HepG2 (cell line): ENCODE measurements at regions not wholly inside any gene's neighbourhood (a gene's known extent, or its start where the extent isn't known, plus 50 kb on each side); places are given as distances from the start of the nearest gene placed in this dataset.

Experiments
- ERF ChIP-seq: IDR thresholded peaks from 2 replicates; pipeline ENCODE4 v1.6.1; 2018; ENCODE audit warnings: missing biosample characterization, missing genetic modification reagents
- EZH2 ChIP-seq: conservative IDR thresholded peaks from 2 replicates; pipeline ENCODE4 v1.6.1; 2012; ENCODE audit warnings: mild to moderate bottlenecking, low read depth, low read length, moderate library complexity
- FOXJ3 ChIP-seq: sonication (generic); formaldehyde crosslinking; IDR thresholded peaks from 2 replicates; pipeline ENCODE4 v1.4.0; 2020; ENCODE audit warnings: missing genetic modification reagents, mild to moderate bottlenecking, borderline replicate concordance
- HMG20A ChIP-seq: IDR thresholded peaks from 2 replicates; pipeline ENCODE4 v1.6.1; 2016; ENCODE audit warnings: borderline replicate concordance
- KDM3A ChIP-seq: IDR thresholded peaks from 2 replicates; pipeline ENCODE4 v1.6.1; 2018; ENCODE audit warnings: low read depth, missing compliant biosample characterization
- NFKB2 ChIP-seq: sonication (generic); formaldehyde crosslinking; IDR thresholded peaks from 2 replicates; pipeline ENCODE4 v1.4.0; 2020; ENCODE audit warnings: missing genetic modification reagents, borderline replicate concordance
- ZFP36 ChIP-seq: fragments of 150-350 bp; IDR thresholded peaks from 2 replicates; pipeline ENCODE4 v1.6.1; 2018; ENCODE audit warnings: borderline replicate concordance, low read length, low read depth; ENCODE audit not compliant: partially characterized antibody
- ZNF567 ChIP-seq: sonication (generic); formaldehyde crosslinking; IDR thresholded peaks from 2 replicates; pipeline ENCODE4 v1.8.1; 2023; ENCODE audit warnings: mild to moderate bottlenecking, missing genetic modification reagents, borderline replicate concordance
- ZNF792 ChIP-seq: IDR thresholded peaks from 2 replicates; pipeline ENCODE4 v1.6.1; 2016
- TF ChIP-seq, protein P1 (sequence below): sonication (generic); formaldehyde crosslinking; IDR thresholded peaks from 2 replicates; pipeline ENCODE4 v1.9.0; 2021; ENCODE audit warnings: mild to moderate bottlenecking, missing genetic modification reagents
- TF ChIP-seq, protein P2 (sequence below): sonication (generic); formaldehyde crosslinking; IDR thresholded peaks from 2 replicates; pipeline ENCODE4 v1.5.0; 2020; ENCODE audit warnings: mild to moderate bottlenecking, missing genetic modification reagents
- TF ChIP-seq, protein P3 (sequence below): sonication (generic); formaldehyde crosslinking; IDR thresholded peaks from 2 replicates; pipeline ENCODE4; 2020; ENCODE audit warnings: missing genetic modification reagents, mild to moderate bottlenecking, borderline replicate concordance
- TF ChIP-seq, protein P4 (sequence below): sonication (generic); formaldehyde crosslinking; IDR thresholded peaks from 2 replicates; pipeline ENCODE4 v1.4.0; 2020; ENCODE audit warnings: missing genetic modification reagents
- TF ChIP-seq, protein P5 (sequence below): sonication (generic); formaldehyde crosslinking; IDR thresholded peaks from 2 replicates; pipeline ENCODE4 v1.4.0; 2020; ENCODE audit warnings: mild to moderate bottlenecking, missing genetic modification reagents

DNA sequence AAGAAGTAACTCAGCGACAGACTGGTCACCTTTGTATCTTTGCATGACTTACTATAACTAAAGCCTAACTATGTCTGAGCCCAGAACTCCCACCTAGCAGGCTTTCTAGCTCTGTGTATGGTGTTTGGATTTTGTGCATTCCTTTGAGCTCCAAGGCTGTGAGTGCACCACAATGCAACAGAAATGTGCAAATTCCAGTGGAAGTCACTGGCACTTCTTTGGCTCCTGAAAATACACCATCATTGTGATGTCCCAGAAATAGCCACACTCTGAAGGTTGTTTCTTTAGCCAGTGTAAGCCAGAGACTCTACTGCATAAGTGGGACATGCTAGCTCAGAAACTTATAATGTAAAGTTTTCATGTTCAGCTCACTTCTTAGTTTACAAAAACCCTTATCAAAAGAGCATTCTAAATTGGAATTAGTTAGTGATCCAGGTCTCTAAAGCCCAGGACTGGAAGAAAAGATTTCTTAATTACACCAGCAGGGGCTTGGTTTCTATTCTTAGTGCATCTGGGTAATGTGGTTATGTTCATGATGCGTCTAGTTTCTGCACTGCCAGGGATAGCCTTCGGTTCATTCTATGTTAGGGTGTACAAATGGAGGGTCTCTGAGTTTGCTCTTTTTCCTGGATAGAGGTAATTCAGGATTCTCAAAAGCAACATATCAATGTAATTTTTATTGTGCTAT is 1239.5 kb upstream of the ZEB2 start (continued):
- TF ChIP-seq, protein P1, sequence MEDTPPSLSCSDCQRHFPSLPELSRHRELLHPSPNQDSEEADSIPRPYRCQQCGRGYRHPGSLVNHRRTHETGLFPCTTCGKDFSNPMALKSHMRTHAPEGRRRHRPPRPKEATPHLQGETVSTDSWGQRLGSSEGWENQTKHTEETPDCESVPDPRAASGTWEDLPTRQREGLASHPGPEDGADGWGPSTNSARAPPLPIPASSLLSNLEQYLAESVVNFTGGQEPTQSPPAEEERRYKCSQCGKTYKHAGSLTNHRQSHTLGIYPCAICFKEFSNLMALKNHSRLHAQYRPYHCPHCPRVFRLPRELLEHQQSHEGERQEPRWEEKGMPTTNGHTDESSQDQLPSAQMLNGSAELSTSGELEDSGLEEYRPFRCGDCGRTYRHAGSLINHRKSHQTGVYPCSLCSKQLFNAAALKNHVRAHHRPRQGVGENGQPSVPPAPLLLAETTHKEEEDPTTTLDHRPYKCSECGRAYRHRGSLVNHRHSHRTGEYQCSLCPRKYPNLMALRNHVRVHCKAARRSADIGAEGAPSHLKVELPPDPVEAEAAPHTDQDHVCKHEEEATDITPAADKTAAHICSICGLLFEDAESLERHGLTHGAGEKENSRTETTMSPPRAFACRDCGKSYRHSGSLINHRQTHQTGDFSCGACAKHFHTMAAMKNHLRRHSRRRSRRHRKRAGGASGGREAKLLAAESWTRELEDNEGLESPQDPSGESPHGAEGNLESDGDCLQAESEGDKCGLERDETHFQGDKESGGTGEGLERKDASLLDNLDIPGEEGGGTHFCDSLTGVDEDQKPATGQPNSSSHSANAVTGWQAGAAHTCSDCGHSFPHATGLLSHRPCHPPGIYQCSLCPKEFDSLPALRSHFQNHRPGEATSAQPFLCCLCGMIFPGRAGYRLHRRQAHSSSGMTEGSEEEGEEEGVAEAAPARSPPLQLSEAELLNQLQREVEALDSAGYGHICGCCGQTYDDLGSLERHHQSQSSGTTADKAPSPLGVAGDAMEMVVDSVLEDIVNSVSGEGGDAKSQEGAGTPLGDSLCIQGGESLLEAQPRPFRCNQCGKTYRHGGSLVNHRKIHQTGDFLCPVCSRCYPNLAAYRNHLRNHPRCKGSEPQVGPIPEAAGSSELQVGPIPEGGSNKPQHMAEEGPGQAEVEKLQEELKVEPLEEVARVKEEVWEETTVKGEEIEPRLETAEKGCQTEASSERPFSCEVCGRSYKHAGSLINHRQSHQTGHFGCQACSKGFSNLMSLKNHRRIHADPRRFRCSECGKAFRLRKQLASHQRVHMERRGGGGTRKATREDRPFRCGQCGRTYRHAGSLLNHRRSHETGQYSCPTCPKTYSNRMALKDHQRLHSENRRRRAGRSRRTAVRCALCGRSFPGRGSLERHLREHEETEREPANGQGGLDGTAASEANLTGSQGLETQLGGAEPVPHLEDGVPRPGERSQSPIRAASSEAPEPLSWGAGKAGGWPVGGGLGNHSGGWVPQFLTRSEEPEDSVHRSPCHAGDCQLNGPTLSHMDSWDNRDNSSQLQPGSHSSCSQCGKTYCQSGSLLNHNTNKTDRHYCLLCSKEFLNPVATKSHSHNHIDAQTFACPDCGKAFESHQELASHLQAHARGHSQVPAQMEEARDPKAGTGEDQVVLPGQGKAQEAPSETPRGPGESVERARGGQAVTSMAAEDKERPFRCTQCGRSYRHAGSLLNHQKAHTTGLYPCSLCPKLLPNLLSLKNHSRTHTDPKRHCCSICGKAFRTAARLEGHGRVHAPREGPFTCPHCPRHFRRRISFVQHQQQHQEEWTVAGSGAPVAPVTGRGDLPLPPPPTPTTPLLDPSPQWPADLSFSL, result peak; percentile 67
- TF ChIP-seq FOXJ3 (CRISPR knock-in tag), result no peak
- TF ChIP-seq EZH2, result no peak
- TF ChIP-seq, protein P2, sequence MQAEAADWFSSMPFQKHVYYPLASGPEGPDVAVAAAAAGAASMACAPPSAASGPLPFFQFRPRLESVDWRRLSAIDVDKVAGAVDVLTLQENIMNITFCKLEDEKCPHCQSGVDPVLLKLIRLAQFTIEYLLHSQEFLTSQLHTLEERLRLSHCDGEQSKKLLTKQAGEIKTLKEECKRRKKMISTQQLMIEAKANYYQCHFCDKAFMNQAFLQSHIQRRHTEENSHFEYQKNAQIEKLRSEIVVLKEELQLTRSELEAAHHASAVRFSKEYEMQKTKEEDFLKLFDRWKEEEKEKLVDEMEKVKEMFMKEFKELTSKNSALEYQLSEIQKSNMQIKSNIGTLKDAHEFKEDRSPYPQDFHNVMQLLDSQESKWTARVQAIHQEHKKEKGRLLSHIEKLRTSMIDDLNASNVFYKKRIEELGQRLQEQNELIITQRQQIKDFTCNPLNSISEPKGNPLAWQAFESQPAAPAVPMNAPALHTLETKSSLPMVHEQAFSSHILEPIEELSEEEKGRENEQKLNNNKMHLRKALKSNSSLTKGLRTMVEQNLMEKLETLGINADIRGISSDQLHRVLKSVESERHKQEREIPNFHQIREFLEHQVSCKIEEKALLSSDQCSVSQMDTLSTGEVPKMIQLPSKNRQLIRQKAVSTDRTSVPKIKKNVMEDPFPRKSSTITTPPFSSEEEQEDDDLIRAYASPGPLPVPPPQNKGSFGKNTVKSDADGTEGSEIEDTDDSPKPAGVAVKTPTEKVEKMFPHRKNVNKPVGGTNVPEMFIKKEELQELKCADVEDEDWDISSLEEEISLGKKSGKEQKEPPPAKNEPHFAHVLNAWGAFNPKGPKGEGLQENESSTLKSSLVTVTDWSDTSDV (CRISPR knock-in tag), result no peak
- TF ChIP-seq NFKB2 (CRISPR knock-in tag), result no peak
- TF ChIP-seq, protein P3, sequence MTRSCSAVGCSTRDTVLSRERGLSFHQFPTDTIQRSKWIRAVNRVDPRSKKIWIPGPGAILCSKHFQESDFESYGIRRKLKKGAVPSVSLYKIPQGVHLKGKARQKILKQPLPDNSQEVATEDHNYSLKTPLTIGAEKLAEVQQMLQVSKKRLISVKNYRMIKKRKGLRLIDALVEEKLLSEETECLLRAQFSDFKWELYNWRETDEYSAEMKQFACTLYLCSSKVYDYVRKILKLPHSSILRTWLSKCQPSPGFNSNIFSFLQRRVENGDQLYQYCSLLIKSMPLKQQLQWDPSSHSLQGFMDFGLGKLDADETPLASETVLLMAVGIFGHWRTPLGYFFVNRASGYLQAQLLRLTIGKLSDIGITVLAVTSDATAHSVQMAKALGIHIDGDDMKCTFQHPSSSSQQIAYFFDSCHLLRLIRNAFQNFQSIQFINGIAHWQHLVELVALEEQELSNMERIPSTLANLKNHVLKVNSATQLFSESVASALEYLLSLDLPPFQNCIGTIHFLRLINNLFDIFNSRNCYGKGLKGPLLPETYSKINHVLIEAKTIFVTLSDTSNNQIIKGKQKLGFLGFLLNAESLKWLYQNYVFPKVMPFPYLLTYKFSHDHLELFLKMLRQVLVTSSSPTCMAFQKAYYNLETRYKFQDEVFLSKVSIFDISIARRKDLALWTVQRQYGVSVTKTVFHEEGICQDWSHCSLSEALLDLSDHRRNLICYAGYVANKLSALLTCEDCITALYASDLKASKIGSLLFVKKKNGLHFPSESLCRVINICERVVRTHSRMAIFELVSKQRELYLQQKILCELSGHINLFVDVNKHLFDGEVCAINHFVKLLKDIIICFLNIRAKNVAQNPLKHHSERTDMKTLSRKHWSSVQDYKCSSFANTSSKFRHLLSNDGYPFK (CRISPR knock-in tag), result no peak
- 0 out of 2 replicates have a peak, but pooled peaks have one; percentile 29 for TF ChIP-seq ZNF792 (CRISPR knock-in tag)
- no peak for TF ChIP-seq KDM3A (CRISPR knock-in tag)
- TF ChIP-seq ZNF567, result no peak
- TF ChIP-seq HMG20A (CRISPR knock-in tag), result 0 out of 2 replicates have a peak, but pooled peaks have one; percentile 58
- TF ChIP-seq, protein P4, sequence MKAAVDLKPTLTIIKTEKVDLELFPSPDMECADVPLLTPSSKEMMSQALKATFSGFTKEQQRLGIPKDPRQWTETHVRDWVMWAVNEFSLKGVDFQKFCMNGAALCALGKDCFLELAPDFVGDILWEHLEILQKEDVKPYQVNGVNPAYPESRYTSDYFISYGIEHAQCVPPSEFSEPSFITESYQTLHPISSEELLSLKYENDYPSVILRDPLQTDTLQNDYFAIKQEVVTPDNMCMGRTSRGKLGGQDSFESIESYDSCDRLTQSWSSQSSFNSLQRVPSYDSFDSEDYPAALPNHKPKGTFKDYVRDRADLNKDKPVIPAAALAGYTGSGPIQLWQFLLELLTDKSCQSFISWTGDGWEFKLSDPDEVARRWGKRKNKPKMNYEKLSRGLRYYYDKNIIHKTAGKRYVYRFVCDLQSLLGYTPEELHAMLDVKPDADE (CRISPR knock-in tag), result no peak
- no peak for TF ChIP-seq ZFP36
- no peak for TF ChIP-seq ERF (CRISPR knock-in tag)
- TF ChIP-seq, protein P5, sequence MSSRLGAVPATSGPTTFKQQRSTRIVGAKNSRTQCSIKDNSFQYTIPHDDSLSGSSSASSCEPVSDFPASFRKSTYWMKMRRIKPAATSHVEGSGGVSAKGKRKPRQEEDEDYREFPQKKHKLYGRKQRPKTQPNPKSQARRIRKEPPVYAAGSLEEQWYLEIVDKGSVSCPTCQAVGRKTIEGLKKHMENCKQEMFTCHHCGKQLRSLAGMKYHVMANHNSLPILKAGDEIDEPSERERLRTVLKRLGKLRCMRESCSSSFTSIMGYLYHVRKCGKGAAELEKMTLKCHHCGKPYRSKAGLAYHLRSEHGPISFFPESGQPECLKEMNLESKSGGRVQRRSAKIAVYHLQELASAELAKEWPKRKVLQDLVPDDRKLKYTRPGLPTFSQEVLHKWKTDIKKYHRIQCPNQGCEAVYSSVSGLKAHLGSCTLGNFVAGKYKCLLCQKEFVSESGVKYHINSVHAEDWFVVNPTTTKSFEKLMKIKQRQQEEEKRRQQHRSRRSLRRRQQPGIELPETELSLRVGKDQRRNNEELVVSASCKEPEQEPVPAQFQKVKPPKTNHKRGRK (CRISPR knock-in tag), result no peak
